Loucy (cell line): ENCODE measurements at regions not wholly inside any gene's neighbourhood (a gene's known extent, or its start where the extent isn't known, plus 50 kb on each side); places are given as distances from the start of the nearest gene placed in this dataset.

Experiments
- EZH2phosphoT487 ChIP-seq: fragments of 200-600 bp; IDR thresholded peaks from 2 replicates; pipeline ENCODE4 v1.6.1; 2018; ENCODE audit warnings: antibody characterized with exemption, mild to moderate bottlenecking, moderate library complexity, borderline replicate concordance
- TF ChIP-seq, protein P1 (sequence below): fragments of 200-600 bp; sonication (generic); conservative IDR thresholded peaks from 2 replicates; pipeline ENCODE4 v1.5.1; 2014; ENCODE audit warnings: mild to moderate bottlenecking, antibody characterized with exemption, low read length

DNA sequence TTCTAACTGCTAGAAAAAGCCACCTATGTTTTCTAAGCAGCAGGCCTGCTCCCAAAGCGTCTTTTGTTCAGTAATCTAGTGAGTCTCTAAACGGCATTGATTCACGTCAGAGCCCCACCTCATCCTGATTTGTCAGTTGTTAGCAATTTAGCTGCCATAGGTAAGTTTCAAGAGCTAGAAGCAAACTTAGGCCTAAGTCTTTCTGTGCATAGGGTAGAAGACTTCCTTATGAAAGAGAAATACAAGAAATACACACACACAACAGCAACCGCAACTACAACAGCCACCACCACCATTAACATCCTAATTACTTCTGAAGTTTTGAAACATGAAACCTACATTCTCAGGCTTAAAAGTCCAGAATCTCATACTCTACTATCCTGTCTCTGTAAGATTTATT is 531.1 kb upstream of the SPANXN1 start:
- TF ChIP-seq, protein P1, sequence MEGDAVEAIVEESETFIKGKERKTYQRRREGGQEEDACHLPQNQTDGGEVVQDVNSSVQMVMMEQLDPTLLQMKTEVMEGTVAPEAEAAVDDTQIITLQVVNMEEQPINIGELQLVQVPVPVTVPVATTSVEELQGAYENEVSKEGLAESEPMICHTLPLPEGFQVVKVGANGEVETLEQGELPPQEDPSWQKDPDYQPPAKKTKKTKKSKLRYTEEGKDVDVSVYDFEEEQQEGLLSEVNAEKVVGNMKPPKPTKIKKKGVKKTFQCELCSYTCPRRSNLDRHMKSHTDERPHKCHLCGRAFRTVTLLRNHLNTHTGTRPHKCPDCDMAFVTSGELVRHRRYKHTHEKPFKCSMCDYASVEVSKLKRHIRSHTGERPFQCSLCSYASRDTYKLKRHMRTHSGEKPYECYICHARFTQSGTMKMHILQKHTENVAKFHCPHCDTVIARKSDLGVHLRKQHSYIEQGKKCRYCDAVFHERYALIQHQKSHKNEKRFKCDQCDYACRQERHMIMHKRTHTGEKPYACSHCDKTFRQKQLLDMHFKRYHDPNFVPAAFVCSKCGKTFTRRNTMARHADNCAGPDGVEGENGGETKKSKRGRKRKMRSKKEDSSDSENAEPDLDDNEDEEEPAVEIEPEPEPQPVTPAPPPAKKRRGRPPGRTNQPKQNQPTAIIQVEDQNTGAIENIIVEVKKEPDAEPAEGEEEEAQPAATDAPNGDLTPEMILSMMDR, result no peak
- no peak for TF ChIP-seq EZH2phosphoT487
